ENCODE measurements at regions not wholly inside any gene's neighbourhood (a gene's known extent, or its start where the extent isn't known, plus 50 kb on each side); places are given as distances from the start of the nearest gene placed in this dataset.
"Not testable (repeated sequence)": the region's sequence is repeated elsewhere in the genome, so short reads cannot be mapped to it uniquely, and the experiment has no call there.

GRCh38 chr16:29136046-29136696 lies 151.3 kb downstream of the LAT start:
- 90% methylated on average over 4 of the region's 4 CpGs for WGBS (ENCODE audit: insufficient coverage)
- H3K9me3 ChIP-seq (ENCODE audit: control extremely low read depth in 1 of 5, control insufficient read depth in 4 of 5, insufficient read depth in 2 of 5, low read depth in 1 of 5, low read length in 4 of 5); H3K4me1 ChIP-seq (ENCODE audit: control extremely low read depth in 1 of 4, control insufficient read depth in 4 of 4, insufficient read depth in 4 of 4, low read length in 3 of 4); H3K4me3 ChIP-seq (ENCODE audit: control insufficient read depth in 1 of 7, extremely low read depth in 1 of 7, insufficient read depth in 4 of 7, low read depth in 2 of 7, low read length in 6 of 7); H3K27me3 ChIP-seq (replicated peaks in 2 of 5; ENCODE audit: control insufficient read depth in 4 of 5, insufficient read depth in 5 of 5, low read length in 4 of 5); H3K27ac ChIP-seq (ENCODE audit: insufficient read depth in 1 of 2, low read depth in 1 of 2, low read length in 2 of 2, poor library complexity in 1 of 2, severe bottlenecking in 2 of 2); DNase-seq; CTCF ChIA-PET; POLR2A ChIA-PET: not testable (repeated sequence)
- H3K36me3 ChIP-seq (ENCODE audit: control insufficient read depth in 4 of 4, insufficient read depth in 4 of 4, low read length in 3 of 4), result peaks cover 0 to 30% (median 4%) of the 10 kb centered on the region in 4 experiments

- H3K4me3 ChIP-seq (ENCODE audit: control insufficient read depth in 1 of 7, extremely low read depth in 1 of 7, insufficient read depth in 4 of 7, low read depth in 2 of 7, low read length in 6 of 7); POLR2A ChIA-PET; H3K9me3 ChIP-seq (ENCODE audit: control extremely low read depth in 1 of 5, control insufficient read depth in 4 of 5, insufficient read depth in 2 of 5, low read depth in 1 of 5, low read length in 4 of 5); H3K4me1 ChIP-seq (ENCODE audit: control extremely low read depth in 1 of 4, control insufficient read depth in 4 of 4, insufficient read depth in 4 of 4, low read length in 3 of 4); H3K27me3 ChIP-seq (replicated peaks in 2 of 5; ENCODE audit: control insufficient read depth in 4 of 5, insufficient read depth in 5 of 5, low read length in 4 of 5); CTCF ChIA-PET; DNase-seq; H3K27ac ChIP-seq (ENCODE audit: insufficient read depth in 1 of 2, low read depth in 1 of 2, low read length in 2 of 2, poor library complexity in 1 of 2, severe bottlenecking in 2 of 2): not testable (repeated sequence)
- WGBS (ENCODE audit: insufficient coverage), result 100% methylated on average over 2 of the region's 6 CpGs
- peaks cover 0 to 32% (median 2%) of the 10 kb centered on the region in 4 experiments for H3K36me3 ChIP-seq (ENCODE audit: control insufficient read depth in 4 of 4, insufficient read depth in 4 of 4, low read length in 3 of 4)
Observed at GRCh38 chr16:29135098-29135497, 150.2 kb downstream of the LAT start.

DNA sequence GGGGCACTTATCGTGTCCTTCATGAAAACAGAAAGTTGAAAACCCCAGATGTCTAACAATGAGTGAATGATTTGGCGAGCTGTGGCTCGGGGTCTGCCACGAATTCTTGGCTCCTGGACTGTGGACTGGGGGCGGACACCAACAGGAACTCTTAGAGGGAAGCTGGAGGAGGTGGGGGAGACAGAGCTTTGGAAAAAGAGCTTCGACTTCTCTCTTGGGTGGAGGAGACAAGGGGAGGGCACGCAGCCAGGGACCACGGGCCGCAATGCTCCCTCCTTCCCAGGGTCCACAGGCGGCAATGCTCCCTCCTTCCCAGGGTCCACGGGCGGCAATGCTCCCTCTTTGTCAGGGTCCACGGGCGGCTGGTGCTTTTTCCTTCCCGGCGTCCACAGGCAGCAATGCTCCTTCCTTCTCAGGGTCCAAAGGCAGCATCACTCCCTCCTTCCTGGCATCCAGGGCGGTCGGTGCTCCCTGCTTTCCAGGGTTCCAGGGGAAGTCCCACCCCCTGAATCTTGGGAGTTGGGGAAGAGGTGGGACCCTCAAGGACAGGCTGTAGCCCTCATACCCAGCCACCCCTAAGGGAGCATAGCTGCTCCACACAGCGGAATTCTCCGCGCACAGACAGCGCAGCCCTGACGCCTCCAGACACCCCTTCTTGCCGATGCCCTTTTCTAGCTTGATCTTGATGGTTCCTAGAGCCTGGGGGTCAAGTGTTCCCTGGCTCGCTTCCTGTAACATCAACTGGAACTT lies 149.0 kb downstream of the LAT start:
- CTCF ChIA-PET; H3K9me3 ChIP-seq (ENCODE audit: control extremely low read depth in 1 of 5, control insufficient read depth in 4 of 5, insufficient read depth in 2 of 5, low read depth in 1 of 5, low read length in 4 of 5); H3K4me3 ChIP-seq (ENCODE audit: control insufficient read depth in 1 of 7, extremely low read depth in 1 of 7, insufficient read depth in 4 of 7, low read depth in 2 of 7, low read length in 6 of 7); POLR2A ChIA-PET; H3K27ac ChIP-seq (ENCODE audit: insufficient read depth in 1 of 2, low read depth in 1 of 2, low read length in 2 of 2, poor library complexity in 1 of 2, severe bottlenecking in 2 of 2); H3K4me1 ChIP-seq (ENCODE audit: control extremely low read depth in 1 of 4, control insufficient read depth in 4 of 4, insufficient read depth in 4 of 4, low read length in 3 of 4); DNase-seq; H3K27me3 ChIP-seq (replicated peaks in 2 of 5; ENCODE audit: control insufficient read depth in 4 of 5, insufficient read depth in 5 of 5, low read length in 4 of 5): not testable (repeated sequence)
- 97% methylated on average over 15 of the region's 25 CpGs for WGBS (ENCODE audit: insufficient coverage)
- peaks cover 0 to 24% (median 2%) of the 10 kb centered on the region in 4 experiments for H3K36me3 ChIP-seq (ENCODE audit: control insufficient read depth in 4 of 4, insufficient read depth in 4 of 4, low read length in 3 of 4)

DNA sequence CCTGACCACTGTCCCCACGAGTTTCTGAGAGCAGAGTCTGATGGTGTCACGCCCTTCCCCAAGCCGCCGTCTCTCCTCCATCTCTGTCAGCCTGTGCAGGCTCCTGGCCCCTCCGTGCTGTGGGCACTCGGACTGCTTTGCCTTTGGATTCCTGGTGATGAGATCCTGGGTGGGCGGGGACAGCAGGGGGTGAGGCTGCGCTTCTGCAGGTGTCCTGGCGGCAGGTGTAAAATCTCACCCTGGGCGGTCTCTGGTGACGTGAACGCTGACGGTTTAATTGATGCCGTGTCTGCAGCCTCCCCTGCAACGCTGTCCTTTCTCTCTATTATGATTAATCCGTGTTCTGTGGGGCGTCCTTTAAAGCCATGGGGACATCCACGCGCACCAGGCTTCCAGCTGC lies 148.0 kb downstream of the LAT start:
- H3K4me1 ChIP-seq (ENCODE audit: control extremely low read depth in 1 of 4, control insufficient read depth in 4 of 4, insufficient read depth in 4 of 4, low read length in 3 of 4); H3K27ac ChIP-seq (ENCODE audit: insufficient read depth in 1 of 2, low read depth in 1 of 2, low read length in 2 of 2, poor library complexity in 1 of 2, severe bottlenecking in 2 of 2); DNase-seq; CTCF ChIA-PET; H3K27me3 ChIP-seq (replicated peaks in 2 of 5; ENCODE audit: control insufficient read depth in 4 of 5, insufficient read depth in 5 of 5, low read length in 4 of 5); H3K4me3 ChIP-seq (ENCODE audit: control insufficient read depth in 1 of 7, extremely low read depth in 1 of 7, insufficient read depth in 4 of 7, low read depth in 2 of 7, low read length in 6 of 7); H3K9me3 ChIP-seq (ENCODE audit: control extremely low read depth in 1 of 5, control insufficient read depth in 4 of 5, insufficient read depth in 2 of 5, low read depth in 1 of 5, low read length in 4 of 5); POLR2A ChIA-PET: not testable (repeated sequence)
- no CpG with 5 or more reads among the region's 19 CpGs for WGBS (ENCODE audit: insufficient coverage)
- peaks cover 0 to 24% (median 2%) of the 10 kb centered on the region in 4 experiments for H3K36me3 ChIP-seq (ENCODE audit: control insufficient read depth in 4 of 4, insufficient read depth in 4 of 4, low read length in 3 of 4)

DNA sequence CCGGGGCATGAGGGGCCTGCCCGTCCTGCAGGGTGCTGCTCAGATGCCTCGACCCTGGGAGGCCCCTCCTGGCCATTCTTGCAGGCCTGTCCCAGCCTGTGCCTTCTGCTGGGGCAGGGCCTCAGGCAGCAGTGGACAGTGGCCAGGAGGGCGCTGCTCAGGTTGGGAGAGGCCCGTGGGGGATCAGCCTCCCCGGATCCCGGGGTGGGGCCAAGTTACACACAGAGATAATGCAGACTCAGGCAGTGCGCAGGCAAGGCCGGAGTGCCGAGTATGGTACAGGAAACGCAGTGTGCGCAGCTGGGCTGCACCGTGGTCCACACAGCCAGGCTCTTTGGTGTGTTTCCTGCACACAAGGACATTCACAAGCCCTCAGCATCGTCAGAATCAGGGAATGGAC lies 147.6 kb downstream of the LAT start:
- H3K4me3 ChIP-seq (ENCODE audit: control insufficient read depth in 1 of 7, extremely low read depth in 1 of 7, insufficient read depth in 4 of 7, low read depth in 2 of 7, low read length in 6 of 7); H3K4me1 ChIP-seq (ENCODE audit: control extremely low read depth in 1 of 4, control insufficient read depth in 4 of 4, insufficient read depth in 4 of 4, low read length in 3 of 4); H3K27ac ChIP-seq (ENCODE audit: insufficient read depth in 1 of 2, low read depth in 1 of 2, low read length in 2 of 2, poor library complexity in 1 of 2, severe bottlenecking in 2 of 2); H3K9me3 ChIP-seq (ENCODE audit: control extremely low read depth in 1 of 5, control insufficient read depth in 4 of 5, insufficient read depth in 2 of 5, low read depth in 1 of 5, low read length in 4 of 5); CTCF ChIA-PET; H3K27me3 ChIP-seq (replicated peaks in 2 of 5; ENCODE audit: control insufficient read depth in 4 of 5, insufficient read depth in 5 of 5, low read length in 4 of 5); POLR2A ChIA-PET; DNase-seq: not testable (repeated sequence)
- WGBS (ENCODE audit: insufficient coverage), result 95% methylated on average over 9 of the region's 14 CpGs
- H3K36me3 ChIP-seq (ENCODE audit: control insufficient read depth in 4 of 4, insufficient read depth in 4 of 4, low read length in 3 of 4), result peaks cover 0 to 24% (median 2%) of the 10 kb centered on the region in 4 experiments

- POLR2A ChIA-PET; CTCF ChIA-PET; H3K4me3 ChIP-seq (ENCODE audit: control insufficient read depth in 1 of 7, extremely low read depth in 1 of 7, insufficient read depth in 4 of 7, low read depth in 2 of 7, low read length in 6 of 7); H3K4me1 ChIP-seq (ENCODE audit: control extremely low read depth in 1 of 4, control insufficient read depth in 4 of 4, insufficient read depth in 4 of 4, low read length in 3 of 4); H3K27ac ChIP-seq (ENCODE audit: insufficient read depth in 1 of 2, low read depth in 1 of 2, low read length in 2 of 2, poor library complexity in 1 of 2, severe bottlenecking in 2 of 2); H3K27me3 ChIP-seq (replicated peaks in 2 of 5; ENCODE audit: control insufficient read depth in 4 of 5, insufficient read depth in 5 of 5, low read length in 4 of 5); DNase-seq; H3K9me3 ChIP-seq (ENCODE audit: control extremely low read depth in 1 of 5, control insufficient read depth in 4 of 5, insufficient read depth in 2 of 5, low read depth in 1 of 5, low read length in 4 of 5): not testable (repeated sequence)
- 83% methylated on average over 22 of the region's 33 CpGs for WGBS (ENCODE audit: insufficient coverage)
- peaks cover 0 to 17% (median under 1%) of the 10 kb centered on the region in 4 experiments for H3K36me3 ChIP-seq (ENCODE audit: control insufficient read depth in 4 of 4, insufficient read depth in 4 of 4, low read length in 3 of 4)
Observed at GRCh38 chr16:29130901-29131851, 146.3 kb downstream of the LAT start.

Data from common myeloid progenitor, CD34-positive (primary cell).